ENCODE measurements at regions not wholly inside any gene's neighbourhood (a gene's known extent, or its start where the extent isn't known, plus 50 kb on each side); places are given as distances from the start of the nearest gene placed in this dataset.

- TF ChIP-seq, protein P1, sequence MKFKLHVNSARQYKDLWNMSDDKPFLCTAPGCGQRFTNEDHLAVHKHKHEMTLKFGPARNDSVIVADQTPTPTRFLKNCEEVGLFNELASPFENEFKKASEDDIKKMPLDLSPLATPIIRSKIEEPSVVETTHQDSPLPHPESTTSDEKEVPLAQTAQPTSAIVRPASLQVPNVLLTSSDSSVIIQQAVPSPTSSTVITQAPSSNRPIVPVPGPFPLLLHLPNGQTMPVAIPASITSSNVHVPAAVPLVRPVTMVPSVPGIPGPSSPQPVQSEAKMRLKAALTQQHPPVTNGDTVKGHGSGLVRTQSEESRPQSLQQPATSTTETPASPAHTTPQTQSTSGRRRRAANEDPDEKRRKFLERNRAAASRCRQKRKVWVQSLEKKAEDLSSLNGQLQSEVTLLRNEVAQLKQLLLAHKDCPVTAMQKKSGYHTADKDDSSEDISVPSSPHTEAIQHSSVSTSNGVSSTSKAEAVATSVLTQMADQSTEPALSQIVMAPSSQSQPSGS (IDR thresholded peaks at IDR 0.05; ENCODE audit: low read length), result no peak
- TF ChIP-seq RFX5 (IDR thresholded peaks at IDR 0.05; ENCODE audit: borderline replicate concordance, low read depth, low read length) (no peak), ATF3 (IDR thresholded peaks at IDR 0.05; ENCODE audit: insufficient read depth, low read depth, low read length) (no peak), E2F6 (IDR thresholded peaks at IDR 0.05) (no peak), EZH2 (IDR thresholded peaks at IDR 0.05; ENCODE audit: low read depth, low read length, severe bottlenecking) (no peak), BRCA1 (IDR thresholded peaks at IDR 0.05; ENCODE audit: low read depth, low read length) (no peak), SP4 (IDR thresholded peaks at IDR 0.05; ENCODE audit: low read length) (no peak)
Measured at GRCh38 chr6:84521511-84521910, 242.9 kb downstream of the TBX18 start (continued).

Measured in H1 (cell line).